MM.1S (cell line): ENCODE measurements at regions not wholly inside any gene's neighbourhood (a gene's known extent, or its start where the extent isn't known, plus 50 kb on each side); places are given as distances from the start of the nearest gene placed in this dataset.

Experiments
- DNase-seq: peaks from one replicate; pipeline ENCODE4 v3.0.0-alpha.2; 2015
- H2AFZ ChIP-seq: fragments of 300-600 bp; sonication (generic); 2 replicates; pipeline ENCODE4 v1.6.0; 2016; ENCODE audit warnings: antibody characterized with exemption, low read length
- H3F3A ChIP-seq: fragments of 300-600 bp; sonication (generic); 2 replicates; pipeline ENCODE4 v1.6.1; 2016; ENCODE audit warnings: mild to moderate bottlenecking, antibody characterized with exemption, low read length, moderate library complexity, mixed read lengths; ENCODE audit not compliant: insufficient read depth
- H3K27ac ChIP-seq: fragments of 300-600 bp; sonication (generic); 2 replicates; pipeline ENCODE4 v1.5.1; 2016; ENCODE audit warnings: mild to moderate bottlenecking, low read length
- H3K27me3 ChIP-seq: fragments of 300-600 bp; sonication (generic); replicated peaks from 2 replicates; pipeline ENCODE4 v1.6.0; 2016; ENCODE audit warnings: low read length; ENCODE audit not compliant: insufficient read depth
- H3K36me3 ChIP-seq: fragments of 300-600 bp; sonication (generic); replicated peaks from 2 replicates; pipeline ENCODE4 v1.6.1; 2016; ENCODE audit warnings: mild to moderate bottlenecking, low read length, mixed read lengths; ENCODE audit not compliant: insufficient read depth
- H3K4me1 ChIP-seq: fragments of 300-600 bp; sonication (generic); 2 replicates; pipeline ENCODE4 v1.6.1; 2016; ENCODE audit warnings: low read length, mixed read lengths
- H3K4me2 ChIP-seq: fragments of 300-600 bp; sonication (generic); 2 replicates; pipeline ENCODE4 v1.6.0; 2016; ENCODE audit warnings: low read depth, low read length
- H3K4me3 ChIP-seq: fragments of 300-600 bp; sonication (generic); 2 replicates; pipeline ENCODE4 v1.5.1; 2016; ENCODE audit warnings: low read length, mixed read lengths
- H3K79me2 ChIP-seq: fragments of 300-600 bp; sonication (generic); 2 replicates; pipeline ENCODE4 v1.6.1; 2016; ENCODE audit warnings: mixed run types, low read length, mixed read lengths
- H3K9ac ChIP-seq: fragments of 300-600 bp; sonication (generic); 2 replicates; pipeline ENCODE4 v1.6.1; 2016; ENCODE audit warnings: low read length, mixed read lengths
- H3K9me2 ChIP-seq: fragments of 300-600 bp; sonication (generic); replicated peaks from 2 replicates; pipeline ENCODE4 v1.6.1; 2016; ENCODE audit warnings: mild to moderate bottlenecking, low read length, mixed read lengths; ENCODE audit not compliant: insufficient read depth
- H3K9me3 ChIP-seq: fragments of 300-600 bp; sonication (generic); replicated peaks from 2 replicates; pipeline ENCODE4 v1.6.1; 2016; ENCODE audit warnings: mild to moderate bottlenecking, low read length, mixed read lengths; ENCODE audit not compliant: insufficient read depth
- H4K20me1 ChIP-seq: fragments of 300-600 bp; sonication (generic); 2 replicates; pipeline ENCODE4 v1.6.1; 2016; ENCODE audit warnings: mild to moderate bottlenecking, low read length, moderate library complexity, mixed read lengths; ENCODE audit not compliant: insufficient read depth
- CTCF ChIP-seq: fragments of 300-600 bp; sonication (generic); IDR thresholded peaks from 2 replicates; pipeline ENCODE4 v1.5.1; 2016; ENCODE audit warnings: antibody characterized with exemption, low read length, mixed read lengths
- EZH2 ChIP-seq: fragments of 300-600 bp; sonication (generic); optimal IDR thresholded peaks from 2 replicates; pipeline ENCODE3; 2017; ENCODE audit warnings: low read depth, mild to moderate bottlenecking, antibody characterized with exemption, low read length, mixed read lengths
- EZH2phosphoT487 ChIP-seq: fragments of 300-600 bp; sonication (generic); IDR thresholded peaks from 2 replicates; pipeline ENCODE4 v1.6.1; 2018; ENCODE audit warnings: antibody characterized with exemption, low read length

GRCh38 chr7:145143685-145144084 lies 307.8 kb upstream of the TPK1 start:
- no peak overlapping the region for H3K4me2 ChIP-seq
- no peaks in the 10 kb centered on the region for H3K36me3 ChIP-seq
- no peaks in the 10 kb centered on the region for H3K27me3 ChIP-seq
- H4K20me1 ChIP-seq = no peaks in the 10 kb centered on the region
- no peak overlapping the region for H2AFZ ChIP-seq
- no peak for DNase-seq
- H3K9me3 ChIP-seq = no peaks in the 10 kb centered on the region
- no peak for TF ChIP-seq CTCF
- TF ChIP-seq EZH2 = no peak
- no peaks in the 10 kb centered on the region for H3K79me2 ChIP-seq
- H3K27ac ChIP-seq = no peak overlapping the region
- no peaks in the 10 kb centered on the region for H3F3A ChIP-seq
- no peaks in the 10 kb centered on the region for H3K4me1 ChIP-seq
- no peak overlapping the region for H3K9ac ChIP-seq
- H3K4me3 ChIP-seq = no peak overlapping the region
- H3K9me2 ChIP-seq = no peaks in the 10 kb centered on the region

- Histone ChIP-seq H3K36me3 (no peaks in the 10 kb centered on the region), H3K4me3 (no peak overlapping the region), H2AFZ (no peak overlapping the region), H3K27ac (no peak overlapping the region), H3K4me2 (no peak overlapping the region), H3K4me1 (no peaks in the 10 kb centered on the region), H3K27me3 (no peaks in the 10 kb centered on the region), H3F3A (no peaks in the 10 kb centered on the region), H3K9me3 (no peaks in the 10 kb centered on the region), H4K20me1 (no peaks in the 10 kb centered on the region), H3K9ac (no peak overlapping the region), H3K79me2 (no peaks in the 10 kb centered on the region), H3K9me2 (no peaks in the 10 kb centered on the region)
- no peak for DNase-seq
- TF ChIP-seq CTCF (no peak), EZH2 (no peak), EZH2phosphoT487 (no peak)
Observed at GRCh38 chr7:145134377-145134776, 298.5 kb upstream of the TPK1 start.

GRCh38 chr7:145123502-145123901 lies 287.6 kb upstream of the TPK1 start:
- H3K27me3 ChIP-seq = no peaks in the 10 kb centered on the region

More at GRCh38 chr7:145123502-145123901, 287.6 kb upstream of the TPK1 start:
- H3K9me3 ChIP-seq = no peaks in the 10 kb centered on the region
- no peak overlapping the region for H3K4me3 ChIP-seq
- no peak overlapping the region for H2AFZ ChIP-seq
- no peaks in the 10 kb centered on the region for H3F3A ChIP-seq
- no peaks in the 10 kb centered on the region for H3K4me1 ChIP-seq
- no peak overlapping the region for H3K27ac ChIP-seq
- no peak for DNase-seq
- H3K9me2 ChIP-seq = no peaks in the 10 kb centered on the region
- H3K9ac ChIP-seq = no peak overlapping the region
- no peaks in the 10 kb centered on the region for H4K20me1 ChIP-seq
- no peak overlapping the region for H3K4me2 ChIP-seq
- H3K36me3 ChIP-seq = no peaks in the 10 kb centered on the region
- no peak for TF ChIP-seq CTCF
- no peak for TF ChIP-seq EZH2
- TF ChIP-seq EZH2phosphoT487 = no peak
- H3K79me2 ChIP-seq = no peaks in the 10 kb centered on the region
